Fibroblast of gingiva (primary cell): ENCODE measurements at regions not wholly inside any gene's neighbourhood (a gene's known extent, or its start where the extent isn't known, plus 50 kb on each side); places are given as distances from the start of the nearest gene placed in this dataset.

Source experiments
- DNase-seq: peaks from one replicate; pipeline ENCODE4 v3.0.0-alpha.2; 2011; ENCODE audit warnings: low read depth

DNA sequence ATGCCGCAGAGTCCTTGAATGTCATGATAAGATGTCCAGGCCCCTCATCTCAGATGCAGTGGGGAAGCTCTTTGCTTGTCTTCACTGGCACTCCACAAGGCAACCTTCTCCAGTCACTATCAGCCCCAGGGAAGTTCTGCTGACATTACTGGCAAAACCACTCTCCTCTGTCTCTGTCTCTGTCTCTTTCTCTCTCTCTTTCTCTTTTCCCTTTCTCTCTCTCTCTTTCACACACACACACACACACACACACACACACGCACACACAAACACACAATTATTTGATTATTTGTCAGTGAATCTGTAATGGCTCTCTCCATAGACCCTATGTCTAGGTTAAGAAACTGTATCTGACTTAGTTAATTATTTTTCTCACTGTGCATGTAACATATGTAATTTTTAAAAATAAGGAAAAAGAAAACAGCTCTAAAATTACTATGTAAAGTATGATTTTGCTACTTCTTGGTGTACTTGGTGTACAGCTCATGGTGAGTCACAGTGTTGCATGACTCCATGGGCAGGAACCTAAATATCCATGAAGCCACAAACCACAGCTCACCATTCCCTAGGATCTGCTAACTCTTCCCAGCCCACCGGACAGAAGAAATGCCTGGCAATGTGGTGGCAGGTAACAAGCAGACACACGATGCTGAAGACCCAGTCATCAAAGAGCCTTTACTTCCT lies 594.9 kb upstream of the ID2 start:
- peak; percentile 82 for DNase-seq

DNA sequence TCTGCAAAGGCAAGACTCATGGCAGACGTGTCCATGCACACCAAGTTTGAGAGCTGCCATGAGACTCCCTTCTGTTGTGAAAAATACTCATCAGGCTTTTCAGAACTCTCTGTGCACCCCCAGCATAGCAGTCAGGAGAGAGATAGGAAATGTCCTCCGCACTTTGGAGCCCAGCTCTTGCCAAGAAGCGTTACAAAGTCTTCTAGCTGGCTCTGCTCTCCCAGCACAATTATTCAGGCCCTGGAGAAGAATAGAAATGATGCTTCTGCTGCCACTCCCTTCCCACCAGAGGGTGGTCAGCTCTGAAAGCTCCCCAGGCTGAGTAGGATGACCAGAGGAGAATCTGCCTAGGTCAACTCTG lies 594.4 kb upstream of the ID2 start:
- no peak for DNase-seq

DNA sequence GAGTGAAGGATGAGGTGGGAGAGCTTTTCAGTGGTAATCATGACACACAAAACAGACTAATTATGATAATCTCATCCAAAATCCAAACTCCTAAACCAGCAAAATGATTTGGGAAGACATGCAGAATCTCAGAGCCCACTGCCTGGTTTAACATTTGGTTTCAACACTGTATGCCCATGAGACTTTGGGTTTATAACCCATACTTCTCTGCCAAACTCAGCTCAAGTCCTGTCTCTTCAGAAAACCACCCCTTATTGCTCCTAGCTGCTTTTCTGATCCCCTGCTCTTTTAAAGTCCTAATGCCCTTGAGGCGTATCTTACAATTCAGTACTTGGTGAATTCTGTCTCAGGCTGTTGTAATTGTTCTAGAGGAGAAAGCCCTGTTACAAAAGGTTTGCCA lies 593.0 kb upstream of the ID2 start:
- no peak for DNase-seq

DNA sequence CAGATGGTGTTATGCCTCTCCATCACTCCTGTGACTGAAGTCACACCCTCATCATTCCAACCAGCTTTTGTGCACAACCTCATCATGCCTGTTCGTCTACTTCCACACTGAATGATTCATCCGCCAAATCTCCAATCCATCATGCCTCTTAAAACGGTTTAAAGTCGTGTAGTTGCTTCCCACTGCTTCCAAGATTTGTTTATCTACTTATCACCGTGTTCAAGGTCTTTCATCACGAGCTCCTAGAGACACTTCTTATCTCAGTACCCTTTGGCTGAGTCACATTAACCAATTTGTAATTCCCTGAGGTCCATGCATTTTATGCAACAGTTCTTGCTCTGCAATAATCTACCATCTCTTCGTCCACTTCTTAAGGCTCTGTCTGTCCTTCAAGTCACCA lies 592.3 kb upstream of the ID2 start:
- DNase-seq: no peak

DNA sequence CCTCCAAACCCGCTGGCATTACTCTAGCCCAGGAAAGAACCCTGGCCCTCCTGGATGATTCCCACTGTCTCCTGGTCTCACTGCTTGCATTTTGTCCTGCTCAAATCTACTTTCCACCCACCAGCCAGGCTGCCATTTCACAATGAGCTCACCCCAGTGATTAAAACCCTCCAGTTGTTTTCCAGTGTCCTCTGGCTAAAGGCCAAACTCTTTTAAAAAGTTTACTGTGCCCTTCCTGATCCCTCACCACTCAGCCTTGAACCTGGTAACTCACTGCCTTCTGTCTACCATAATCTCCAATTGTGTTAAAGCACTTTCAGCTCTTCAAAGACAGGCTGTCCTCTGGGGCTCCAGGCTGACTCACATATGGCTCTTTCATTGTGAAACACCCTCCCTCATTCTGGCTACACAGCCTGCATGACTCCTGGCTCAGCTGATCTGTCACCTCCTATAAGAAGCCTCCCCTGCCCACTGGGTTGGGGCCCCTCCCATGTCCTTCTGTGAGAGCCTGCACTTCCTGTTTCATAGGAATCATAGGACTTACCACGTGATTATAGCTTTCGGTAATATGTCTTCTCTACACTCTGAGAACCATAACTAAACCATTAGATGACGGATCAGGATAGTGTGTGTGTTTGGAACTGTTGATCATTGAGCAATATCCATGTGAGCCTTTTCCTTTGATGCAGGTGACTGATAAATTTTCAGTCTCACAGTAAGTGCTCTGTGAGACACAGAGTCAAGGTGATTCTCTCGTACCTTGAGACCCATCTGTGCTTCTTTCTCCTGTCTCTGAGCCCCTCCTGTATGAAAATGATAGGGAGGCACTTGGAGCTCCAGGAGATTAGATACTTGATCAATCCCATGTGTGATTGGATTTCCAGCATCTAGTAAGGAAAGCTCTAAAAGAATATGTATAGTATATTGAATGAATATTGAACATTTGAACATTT lies 590.8 kb upstream of the ID2 start:
- DNase-seq: peak; percentile 87

DNA sequence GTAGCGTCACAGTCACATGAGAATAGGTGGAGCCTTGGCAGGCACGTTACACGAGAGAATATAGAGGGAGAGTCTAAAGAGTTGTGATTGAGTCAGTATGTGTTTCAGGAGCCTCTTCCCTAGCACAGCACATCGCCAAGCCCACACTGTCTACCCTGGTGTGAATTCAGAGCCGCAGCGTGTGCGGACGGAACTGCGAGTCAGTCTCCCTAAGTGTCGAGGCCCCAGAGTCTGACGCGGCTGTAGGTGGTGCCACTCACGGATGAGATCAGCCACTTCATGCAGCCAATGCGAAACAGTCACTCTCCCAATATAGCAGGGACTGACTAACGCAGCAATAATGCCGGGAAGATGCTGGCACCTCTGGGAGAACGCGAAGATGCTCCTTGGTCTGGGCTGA lies 587.3 kb upstream of the ID2 start:
- DNase-seq: no peak

DNA sequence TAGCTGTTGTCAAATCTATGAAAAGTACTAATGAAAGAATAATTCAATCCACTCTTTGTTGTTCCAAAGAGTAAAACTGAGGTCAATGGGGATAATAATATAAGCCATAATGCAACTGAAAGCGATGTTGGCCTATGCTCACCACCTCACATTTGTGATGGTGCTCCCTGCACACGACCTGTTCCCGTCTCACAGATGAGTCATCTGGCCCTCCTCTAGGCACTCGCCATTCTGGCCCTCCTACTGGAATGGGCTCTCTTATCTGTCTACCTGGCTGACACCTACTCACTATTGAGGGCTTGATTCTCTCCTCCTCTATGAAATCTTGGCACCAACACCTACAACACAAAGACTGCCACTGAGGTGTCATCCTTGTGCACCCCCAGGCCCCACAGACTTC lies 585.9 kb upstream of the ID2 start:
- no peak for DNase-seq

DNA sequence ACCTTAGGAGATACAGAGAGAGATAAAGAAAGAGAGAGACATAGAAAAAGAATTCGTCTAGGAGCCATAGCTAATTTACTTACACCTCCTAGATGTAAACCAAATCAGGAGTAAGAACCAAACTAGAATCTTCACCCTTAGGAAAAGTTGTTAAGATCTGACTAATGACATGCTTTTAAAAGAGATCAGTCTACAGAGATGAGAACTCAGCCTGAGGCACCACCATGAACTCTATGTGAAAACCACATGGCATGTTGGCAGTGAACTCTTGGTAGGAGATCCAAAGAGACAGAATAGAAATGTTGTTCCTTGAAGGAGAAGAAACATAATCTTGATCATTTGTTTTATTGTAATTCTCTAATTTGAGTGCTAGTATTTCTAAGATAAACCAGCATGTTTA lies 585.4 kb upstream of the ID2 start:
- DNase-seq: no peak

DNA sequence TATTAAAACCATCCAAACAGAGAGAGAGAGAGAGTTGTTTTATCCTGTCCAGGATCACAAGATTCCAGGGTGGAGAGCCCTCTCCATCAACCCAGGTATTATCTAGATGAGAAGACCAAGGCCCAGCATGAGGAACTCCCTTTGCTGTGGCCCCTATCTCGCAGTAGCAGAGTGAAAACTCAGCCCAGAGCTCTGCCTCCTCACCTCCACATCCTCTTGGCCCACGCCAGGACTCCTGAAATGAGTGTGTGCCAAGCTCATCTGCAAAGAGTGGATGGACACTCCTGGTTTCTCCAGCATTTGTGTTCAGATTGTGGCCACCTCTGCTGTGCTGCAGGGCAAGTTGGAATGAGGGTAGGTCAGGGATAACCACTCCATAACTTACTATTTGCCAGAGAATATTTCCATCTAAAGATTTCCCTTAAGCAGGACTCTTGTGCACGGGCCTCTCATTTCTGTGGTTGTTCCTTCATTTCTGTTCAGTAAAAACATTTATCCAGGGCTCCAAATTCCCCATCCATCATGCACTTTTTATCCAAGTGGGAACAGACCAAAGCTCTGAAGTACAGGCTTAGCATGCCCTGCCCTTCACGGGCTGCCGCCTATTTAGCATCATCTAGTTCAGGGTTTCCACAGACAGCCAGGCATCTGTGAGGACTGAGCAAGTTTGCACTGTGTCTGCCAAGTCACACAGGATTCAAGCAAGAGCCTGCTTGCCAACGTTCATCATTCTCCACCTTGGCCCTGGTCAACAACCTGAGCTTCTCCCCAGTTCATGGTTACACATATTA lies 583.2 kb upstream of the ID2 start:
- no peak for DNase-seq

DNA sequence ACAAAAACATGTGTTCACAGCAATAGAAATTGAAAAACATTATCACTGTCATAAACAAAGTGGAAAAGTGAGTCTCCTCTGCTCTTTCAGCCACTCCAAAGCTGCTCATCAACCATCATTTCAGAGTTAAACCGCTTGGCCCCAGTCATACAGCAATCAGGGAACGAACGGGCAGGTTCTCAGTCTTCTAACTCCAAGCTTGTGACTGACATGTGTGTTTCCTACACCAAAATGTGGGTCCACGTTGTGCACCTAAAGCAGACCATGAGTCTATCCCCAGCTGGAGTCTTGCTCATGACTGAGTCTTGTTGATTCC lies 582.6 kb upstream of the ID2 start:
- no peak for DNase-seq

DNA sequence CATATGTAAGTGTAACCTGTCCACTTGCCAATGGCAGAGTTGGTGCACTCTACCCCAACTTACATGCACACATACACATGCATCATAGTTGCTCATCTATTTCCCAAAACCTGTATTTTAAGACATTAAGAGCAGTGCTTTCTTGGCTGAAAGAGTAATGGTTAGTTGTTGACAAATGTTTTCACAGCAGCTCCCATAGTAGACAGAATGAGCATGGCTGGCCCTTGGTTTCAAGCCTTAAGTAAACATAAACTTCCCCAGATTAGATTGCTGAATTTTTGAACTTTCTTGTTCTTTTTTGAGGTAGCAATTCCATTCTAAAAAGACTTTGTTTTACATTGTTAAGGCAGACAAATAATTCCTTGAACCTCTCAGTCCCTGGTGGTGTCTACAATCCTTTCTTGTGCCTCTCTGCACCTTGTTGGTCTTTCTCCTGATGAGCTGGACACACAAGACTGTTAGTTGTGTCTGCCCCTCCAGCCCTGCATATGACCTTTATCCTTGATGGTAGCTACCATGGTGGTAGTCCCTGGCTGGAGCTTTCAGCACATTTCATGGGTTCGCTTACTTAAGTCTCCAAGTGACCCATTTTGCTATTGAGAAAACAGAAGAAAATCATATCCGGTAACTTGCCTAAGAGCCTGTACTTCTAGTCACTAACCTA lies 580.1 kb upstream of the ID2 start:
- DNase-seq: no peak

DNA sequence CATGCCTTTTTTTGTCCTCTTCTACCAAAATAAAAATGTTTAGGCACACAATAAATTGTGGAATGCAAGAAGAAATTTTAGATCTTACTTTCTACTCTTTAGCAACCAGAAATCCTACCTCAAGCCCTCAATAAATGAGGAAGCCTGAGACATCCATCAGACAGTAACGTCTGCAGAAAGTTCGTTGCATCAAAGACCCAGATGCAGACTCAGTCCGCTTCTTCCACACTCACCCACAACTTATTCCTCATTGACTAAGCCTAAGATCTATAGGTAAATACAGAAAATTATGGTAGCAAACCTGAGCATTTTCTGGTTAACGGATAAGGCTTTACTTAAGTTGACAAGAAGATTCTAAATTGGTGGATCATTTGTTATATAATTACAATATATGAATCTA lies 579.4 kb upstream of the ID2 start:
- no peak for DNase-seq

DNA sequence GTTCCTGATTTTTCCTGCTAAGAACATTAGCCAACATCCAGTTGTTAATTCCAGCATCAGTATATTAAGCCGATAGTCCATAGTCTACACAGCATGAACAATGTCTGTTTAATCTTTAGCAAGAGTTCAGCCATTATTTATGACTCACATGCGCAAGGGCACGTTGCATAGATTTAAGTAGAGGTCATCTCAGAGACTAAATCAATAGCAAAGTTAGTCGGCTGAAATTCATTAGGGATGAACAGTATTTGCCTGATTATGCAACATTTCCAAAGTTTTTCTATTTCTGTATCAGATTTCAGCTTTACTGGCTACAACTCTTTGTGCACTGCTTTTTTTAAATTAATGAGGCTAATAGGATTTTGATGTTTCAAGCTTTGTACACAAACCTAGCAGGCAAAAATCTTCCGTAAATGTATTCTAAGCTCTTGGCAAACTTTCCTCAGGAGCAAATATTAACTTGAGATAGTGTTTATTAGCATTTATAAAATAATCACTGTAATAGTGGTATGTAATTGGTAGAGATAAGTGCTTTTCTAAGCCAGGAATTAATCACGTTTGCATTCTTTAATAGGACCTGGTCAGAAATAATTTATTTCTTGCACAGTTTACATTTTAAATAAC lies 578.7 kb upstream of the ID2 start:
- DNase-seq: peak; percentile 67

DNA sequence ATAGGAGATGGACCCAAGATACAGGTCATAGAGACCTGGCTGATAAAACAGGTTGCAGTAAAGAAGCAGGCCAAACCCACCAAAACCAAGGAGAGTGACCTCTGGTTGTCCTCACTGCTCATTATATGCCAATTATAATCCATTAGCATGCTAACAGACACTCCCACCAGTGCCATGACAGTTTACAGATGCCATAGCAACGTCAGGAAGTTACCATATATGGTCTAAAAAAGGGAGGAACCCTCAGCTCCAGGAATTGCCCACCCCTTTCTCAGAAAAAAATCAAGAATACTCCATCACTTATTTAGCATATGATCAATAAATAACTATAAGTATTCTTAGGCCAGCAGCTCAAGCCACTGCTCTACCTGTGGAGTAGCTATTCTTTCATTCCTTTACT lies 574.7 kb upstream of the ID2 start:
- no peak for DNase-seq

DNA sequence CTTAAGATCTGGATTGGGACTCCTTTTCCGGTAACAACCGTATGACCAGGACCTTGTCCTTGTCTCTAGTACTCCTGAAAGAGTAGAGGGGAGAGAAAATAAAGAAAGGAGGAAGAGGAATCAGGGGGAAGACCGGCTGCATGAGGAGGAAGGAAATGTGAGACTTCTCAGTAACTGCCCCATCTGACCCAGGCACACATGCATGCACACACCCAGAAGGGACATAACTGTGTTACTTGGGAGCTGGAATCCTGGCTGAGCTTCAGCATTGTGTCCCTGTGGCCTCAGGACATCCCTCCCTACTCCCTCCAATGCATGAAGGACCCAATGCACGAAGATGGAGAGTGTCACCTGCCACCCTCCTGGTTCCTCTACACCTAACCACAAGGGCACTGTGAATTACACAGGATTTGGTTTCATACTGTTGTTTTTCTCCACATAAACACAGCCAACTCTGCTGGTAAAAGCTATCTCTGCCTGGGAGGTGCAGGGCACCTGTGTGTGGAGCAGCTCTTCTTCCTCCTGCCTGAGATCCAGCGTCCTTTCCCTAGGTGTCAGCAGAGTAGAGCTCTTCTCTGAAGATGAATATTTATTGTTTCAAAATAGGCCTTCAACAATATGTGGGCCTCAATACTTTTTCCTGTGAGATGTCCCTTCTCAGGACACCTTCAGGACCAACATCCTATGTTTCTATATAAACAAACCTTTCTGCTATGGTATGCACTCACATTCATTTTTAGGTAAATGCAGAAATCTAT lies 574.1 kb upstream of the ID2 start:
- DNase-seq: no peak

DNA sequence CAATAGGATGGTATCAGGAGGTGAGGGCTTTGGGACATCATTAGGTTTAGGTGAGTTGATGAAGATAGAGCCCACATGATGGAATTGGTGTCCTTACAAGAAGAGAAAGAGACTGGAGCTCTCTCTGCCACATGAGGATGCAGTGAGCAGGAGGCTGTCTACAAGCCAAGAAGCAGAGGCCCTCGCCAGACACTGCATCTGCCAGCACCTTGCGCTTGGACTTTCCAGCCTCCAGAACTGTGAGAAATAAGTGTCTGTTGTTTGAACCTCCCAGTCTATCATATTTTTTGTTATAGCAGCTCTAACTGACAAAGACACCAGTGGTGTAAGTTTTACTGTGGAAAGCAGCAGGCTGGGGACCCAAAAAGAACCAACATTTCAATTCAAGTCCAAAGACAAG lies 571.1 kb upstream of the ID2 start:
- no peak for DNase-seq

DNA sequence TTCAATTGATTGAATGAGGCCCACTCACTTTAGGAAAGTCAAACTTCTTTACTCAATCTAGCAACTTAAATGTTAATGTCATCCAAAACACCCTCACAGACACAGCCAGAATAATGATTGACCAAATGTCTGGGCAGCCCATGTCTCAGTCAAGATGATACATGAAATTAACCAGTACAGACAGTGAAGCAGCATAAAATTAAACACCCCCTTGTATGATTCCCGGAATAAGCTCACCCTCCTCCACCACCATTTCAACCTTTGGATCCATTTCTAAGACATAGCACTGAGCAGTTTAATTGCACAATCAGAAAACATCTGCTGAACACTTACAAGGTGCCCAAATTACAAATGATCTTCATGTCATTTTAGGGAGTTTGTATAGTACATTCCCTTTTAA lies 570.7 kb upstream of the ID2 start:
- no peak for DNase-seq

DNA sequence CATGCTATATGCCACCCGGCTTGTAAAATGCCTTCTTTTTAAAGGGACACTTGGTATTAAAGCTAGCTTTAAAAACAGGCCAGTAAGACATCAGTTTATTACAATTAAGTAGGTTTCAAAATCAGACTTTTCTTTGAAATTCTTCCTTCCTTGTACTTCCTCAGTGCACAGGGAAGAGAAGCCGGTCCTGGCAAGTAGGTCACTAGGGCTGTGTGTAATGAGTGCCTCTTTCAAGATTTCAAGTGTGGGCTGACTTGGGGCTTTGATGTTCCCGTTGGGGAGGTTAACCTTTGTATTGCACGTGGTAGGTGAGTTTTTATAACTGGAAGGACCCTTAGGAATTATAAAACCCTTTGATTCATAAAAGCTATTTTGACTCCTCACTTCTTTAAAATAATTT lies 566.4 kb upstream of the ID2 start:
- DNase-seq: no peak

DNA sequence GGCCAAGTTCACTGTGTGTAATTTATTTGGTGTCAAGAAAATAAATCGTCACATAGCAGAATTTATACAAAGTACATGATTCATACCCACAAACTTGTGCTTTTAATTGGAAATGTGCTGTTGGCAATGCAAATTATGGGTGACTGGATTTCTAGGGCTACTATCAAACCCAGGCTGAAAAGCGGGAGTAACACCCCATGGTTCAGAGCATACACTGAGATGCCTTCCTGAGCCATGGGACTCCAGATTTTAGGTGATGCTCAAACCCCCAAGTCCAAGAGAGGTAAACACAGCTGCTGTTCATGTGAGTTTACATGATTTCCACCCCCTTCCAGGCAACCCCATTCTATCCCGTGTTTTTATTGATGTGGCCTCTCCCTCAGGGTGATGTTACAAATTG lies 565.9 kb upstream of the ID2 start:
- DNase-seq: peak; percentile 6

DNA sequence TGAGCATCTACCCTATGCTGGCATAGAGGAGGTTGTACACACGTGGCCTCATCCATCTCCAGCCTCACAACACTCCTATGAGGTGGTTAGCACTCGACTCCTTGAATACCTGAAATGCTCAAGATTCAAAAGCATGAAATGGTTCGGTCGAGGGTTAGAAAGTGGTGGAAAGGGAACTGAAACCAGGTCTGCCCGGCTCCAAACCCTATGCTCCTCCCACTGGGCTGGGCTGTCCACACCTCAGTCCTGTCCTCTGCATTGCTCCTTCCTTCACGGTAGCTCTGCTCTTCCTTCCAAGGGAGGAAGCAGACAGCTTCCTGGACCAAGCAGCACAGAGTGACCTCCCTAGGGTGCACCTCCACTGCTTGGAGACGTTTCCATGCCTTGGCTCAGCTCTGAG lies 565.2 kb upstream of the ID2 start:
- no peak for DNase-seq
